GM18505 (cell line): ENCODE measurements at regions not wholly inside any gene's neighbourhood (a gene's known extent, or its start where the extent isn't known, plus 50 kb on each side); places are given as distances from the start of the nearest gene placed in this dataset.
"Not testable (repeated sequence)": the region's sequence is repeated elsewhere in the genome, so short reads cannot be mapped to it uniquely, and the experiment has no call there.

Source experiments
- ATAC-seq: cut with Tn5 transposase; IDR thresholded peaks from one replicate; pipeline ENCODE4 v1.9.1; 2021; ENCODE audit not compliant: unreplicated experiment
- POLR2A ChIP-seq: IDR thresholded peaks from 4 replicates; pipeline ENCODE4 v1.6.1; 2011; ENCODE audit warnings: borderline replicate concordance; ENCODE audit not compliant: insufficient read depth, insufficient read length; ENCODE audit errors: extremely low read depth

DNA sequence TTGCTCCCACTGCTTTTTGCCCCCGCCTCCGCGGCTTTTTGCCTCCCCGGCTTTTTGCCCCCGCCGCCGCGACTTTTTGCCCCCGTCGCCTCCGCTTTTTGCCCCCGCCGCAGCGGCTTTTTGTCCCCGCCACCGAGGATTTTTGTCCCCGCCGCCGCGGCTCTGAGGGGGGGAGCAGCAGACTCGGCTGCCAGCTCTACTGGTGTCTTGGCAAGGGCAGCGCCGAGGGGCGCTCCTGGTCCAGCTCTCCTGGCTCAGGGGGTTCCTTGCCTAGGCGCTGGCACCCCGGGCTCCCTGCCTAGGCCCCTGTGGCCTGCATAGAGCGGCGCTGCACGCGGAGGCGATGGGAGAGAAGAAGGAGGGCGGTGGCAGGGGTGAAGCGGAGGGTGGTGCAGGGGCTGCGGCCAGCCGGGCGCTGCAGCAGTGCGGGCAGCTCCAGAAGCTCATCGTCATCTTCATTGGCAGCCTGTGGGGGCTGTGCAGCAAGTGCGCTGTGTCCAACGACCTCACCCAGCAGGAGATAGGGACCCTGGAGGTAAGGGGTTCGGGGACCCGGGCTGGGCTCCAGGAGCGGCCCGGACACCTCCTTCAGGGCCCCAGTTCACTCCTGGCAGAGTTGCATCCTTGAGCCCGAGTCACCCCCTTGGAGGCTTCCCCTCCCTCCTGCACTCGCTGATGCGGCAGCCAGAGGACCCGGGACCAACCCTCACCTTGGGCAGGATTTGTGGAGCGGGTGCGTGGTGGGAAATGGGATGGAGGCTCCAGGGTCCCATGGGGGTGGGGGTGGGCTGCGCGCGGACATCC lies 642.4 kb downstream of the GOLGA6L6 start:
- ATAC-seq = no peak
- TF ChIP-seq POLR2A = no peak

DNA sequence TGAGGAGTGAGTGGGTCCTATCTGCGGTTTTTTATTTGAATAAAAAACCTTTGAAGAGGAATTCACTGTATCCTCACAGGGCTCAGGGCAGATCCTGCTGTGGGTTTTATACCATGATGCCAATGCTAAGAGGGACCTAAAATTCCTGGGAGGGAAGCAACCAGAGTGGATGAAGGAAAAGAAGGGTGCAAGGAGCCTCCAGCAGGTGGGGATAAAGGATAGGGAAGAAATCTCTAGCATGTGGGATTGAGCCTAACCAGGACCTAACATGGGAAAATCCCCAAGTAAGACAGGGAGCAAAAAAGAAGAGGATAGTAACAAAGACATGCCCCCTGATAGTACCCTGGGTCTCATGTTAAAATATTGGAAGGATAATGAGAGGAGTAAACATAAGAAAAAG lies 652.8 kb downstream of the GOLGA6L6 start:
- not testable (repeated sequence) for ATAC-seq

DNA sequence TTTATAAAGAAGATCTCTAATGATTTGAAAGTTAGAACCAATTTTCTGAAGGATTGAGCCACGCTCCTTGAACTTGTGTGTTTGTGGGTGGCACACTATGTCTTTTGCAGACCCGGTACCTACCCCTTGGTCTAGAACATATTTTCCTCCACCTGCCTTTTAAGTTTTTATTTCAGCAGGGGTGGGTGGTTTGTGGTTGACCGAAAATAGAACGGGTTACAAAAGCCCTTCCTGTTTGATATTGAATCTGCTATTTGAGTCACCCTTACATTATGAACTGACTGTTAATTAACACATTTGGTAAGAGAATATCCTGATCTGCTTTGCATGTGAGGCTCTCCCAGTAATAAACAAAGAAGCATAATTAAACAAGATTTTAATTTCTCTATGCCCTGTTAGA lies 697.5 kb downstream of the GOLGA6L6 start:
- not testable (repeated sequence) for ATAC-seq
